ENCODE measurements at regions not wholly inside any gene's neighbourhood (a gene's known extent, or its start where the extent isn't known, plus 50 kb on each side); places are given as distances from the start of the nearest gene placed in this dataset.
"Not testable (repeated sequence)": the region's sequence is repeated elsewhere in the genome, so short reads cannot be mapped to it uniquely, and the experiment has no call there.

GRCh38 chr5:126137891-126138280 is 285.3 kb upstream of the GRAMD2B start:
- DNase-seq (ENCODE audit: low read depth in 2 of 2), result no peak

DNA sequence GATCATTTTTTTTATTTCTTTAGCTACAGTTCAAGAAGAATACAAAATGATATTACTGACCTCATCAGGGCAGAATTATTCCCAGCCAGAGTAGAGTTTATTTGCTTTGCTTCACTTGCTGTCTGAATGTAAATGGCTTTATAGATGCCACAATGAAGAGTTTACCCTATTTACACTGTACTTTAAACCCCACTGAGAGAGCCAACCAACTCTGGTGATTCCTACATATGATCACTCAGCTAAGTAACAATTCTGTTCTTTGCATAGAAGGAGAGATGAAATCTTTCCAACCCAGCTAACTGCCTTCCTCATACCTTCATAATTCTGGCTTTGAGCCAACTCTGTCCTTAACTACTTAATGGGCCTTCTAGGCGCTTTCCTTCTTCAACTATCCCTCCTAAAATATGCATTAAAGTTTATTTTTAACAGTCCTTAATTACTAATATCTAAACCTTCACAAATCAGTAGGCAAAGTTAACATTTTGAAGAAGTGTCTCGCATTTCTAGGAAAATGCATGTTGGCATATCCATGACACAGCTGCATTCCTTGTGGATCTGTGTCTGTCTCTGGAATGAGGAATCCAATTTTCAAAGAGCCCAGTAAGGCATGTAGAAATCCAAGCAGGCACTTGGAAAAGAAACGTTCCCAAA is 284.8 kb upstream of the GRAMD2B start:
- no peak for DNase-seq (ENCODE audit: low read depth in 2 of 2)

GRCh38 chr5:126139086-126139485 is 284.1 kb upstream of the GRAMD2B start:
- no peak for DNase-seq (ENCODE audit: low read depth in 2 of 2)

DNA sequence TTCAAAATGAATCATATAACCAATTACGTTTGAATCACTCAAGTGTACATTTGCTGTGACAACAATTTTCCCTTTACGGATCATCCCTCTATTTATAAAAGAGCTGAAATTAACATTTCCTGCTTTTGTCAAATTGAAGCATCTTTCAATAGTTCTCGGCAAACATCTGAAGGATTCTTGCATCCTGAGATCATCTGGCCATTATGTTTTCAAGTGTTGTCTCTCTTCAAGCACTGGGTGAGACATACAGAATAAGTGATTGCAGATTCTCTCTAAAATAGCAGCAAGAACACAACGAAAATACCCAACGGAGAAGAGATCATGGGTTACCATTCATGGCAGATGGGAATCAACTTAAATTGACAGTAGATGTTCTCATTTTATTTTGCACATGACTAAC is 283.4 kb upstream of the GRAMD2B start:
- no peak for DNase-seq (ENCODE audit: low read depth in 2 of 2)

DNA sequence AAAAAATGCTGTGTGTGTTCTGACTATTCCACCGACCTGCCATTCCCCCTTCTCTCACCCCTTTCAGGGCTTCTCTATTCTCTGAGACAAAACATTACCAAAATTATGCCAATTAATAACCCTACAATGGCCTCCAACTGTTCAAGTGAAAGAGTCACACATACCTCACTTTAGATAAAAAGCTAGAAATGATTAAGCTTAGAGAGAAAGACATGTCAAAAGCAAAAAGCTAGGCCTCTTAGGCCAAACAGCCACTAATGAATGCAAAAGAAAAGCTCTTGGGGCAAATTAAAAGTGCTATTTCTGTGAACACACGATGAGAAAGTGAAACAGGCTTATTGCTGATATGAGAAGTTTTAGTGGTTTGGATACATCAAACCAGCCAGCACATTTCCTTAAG is 279.6 kb upstream of the GRAMD2B start:
- no peak for DNase-seq (ENCODE audit: low read depth in 2 of 2)

DNA sequence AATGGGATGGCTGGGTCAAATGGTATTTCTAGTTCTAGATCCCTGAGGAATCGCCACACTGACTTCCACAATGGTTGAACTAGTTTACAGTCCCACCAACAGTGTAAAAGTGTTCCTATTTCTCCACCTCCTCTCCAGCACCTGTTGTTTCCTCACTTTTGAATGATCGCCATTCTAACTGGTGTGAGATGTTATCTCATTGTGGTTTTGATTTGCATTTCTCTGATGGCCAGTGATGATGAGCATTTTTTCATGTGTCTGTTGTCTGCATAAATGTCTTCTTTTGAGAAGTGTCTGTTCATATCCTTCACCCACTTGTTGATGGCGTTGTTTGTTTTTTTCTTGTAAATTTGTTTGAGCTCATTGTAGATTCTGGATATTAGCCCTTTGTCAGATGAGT is 272.9 kb upstream of the GRAMD2B start:
- not testable (repeated sequence) for DNase-seq (ENCODE audit: low read depth in 2 of 2)

DNA sequence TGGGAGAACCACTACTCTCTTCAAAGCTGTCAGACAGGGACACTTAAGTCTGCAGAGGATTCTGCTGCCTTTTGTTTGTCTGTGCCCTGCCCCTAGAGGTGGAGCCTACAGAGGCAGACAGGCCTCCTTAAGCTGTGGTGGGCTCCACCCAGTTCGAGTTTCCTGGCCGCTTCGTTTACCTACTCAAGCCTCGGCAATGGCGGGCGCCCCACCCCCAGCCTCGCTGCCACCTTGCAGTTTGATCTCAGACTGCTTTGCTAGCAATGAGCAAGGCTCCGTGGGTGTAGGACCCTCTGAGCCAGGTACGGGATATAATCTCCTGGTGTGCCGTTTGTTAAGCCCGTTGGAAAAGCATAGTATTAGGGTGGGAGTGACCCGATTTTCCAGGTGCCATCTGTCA is 267.9 kb upstream of the GRAMD2B start:
- not testable (repeated sequence) for DNase-seq (ENCODE audit: low read depth in 2 of 2)

GRCh38 chr5:126166368-126166767 is 256.8 kb upstream of the GRAMD2B start:
- no peak for DNase-seq (ENCODE audit: low read depth in 2 of 2)

GRCh38 chr5:126168785-126169184 is 254.4 kb upstream of the GRAMD2B start:
- DNase-seq (ENCODE audit: low read depth in 2 of 2), result no peak

DNA sequence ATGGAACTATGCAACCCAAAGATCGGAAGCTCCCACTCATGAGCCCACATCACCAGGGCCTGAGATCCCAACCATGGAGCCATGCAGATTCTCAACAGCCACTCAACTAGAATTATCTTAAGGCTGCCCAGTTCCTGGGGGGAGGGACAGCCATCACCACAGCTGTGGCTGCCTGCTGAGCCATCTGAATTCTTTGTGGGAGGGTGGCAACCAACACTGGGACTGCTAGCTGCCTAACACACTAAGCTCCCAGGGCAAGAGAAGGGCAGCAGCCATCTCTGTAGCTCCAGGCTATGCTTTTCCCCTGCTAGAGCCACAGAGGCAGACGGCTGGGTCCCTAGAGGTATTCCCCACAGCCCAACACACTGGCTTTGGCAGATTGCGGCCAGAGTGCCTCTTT is 251.3 kb upstream of the GRAMD2B start:
- no peak for DNase-seq (ENCODE audit: low read depth in 2 of 2)

DNA sequence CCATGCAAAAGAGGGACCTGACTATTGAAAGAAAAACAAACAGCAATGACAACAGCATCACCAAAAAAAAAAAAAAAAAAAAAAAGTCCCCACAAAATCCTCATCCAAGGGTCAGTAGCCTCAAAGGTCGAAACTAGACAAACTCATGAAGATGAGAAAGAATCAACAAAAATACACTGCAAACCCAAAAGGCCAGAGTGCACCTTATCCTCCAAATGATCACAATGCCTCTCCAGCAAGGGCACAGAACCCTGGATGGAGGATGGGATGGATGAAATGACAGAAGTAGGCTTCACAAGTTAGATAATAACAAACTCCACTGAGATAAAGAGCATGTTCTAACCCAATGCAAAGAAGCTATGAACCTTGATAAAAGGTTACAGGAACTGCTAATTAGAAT is 250.4 kb upstream of the GRAMD2B start:
- DNase-seq (ENCODE audit: low read depth in 2 of 2), result no peak

DNA sequence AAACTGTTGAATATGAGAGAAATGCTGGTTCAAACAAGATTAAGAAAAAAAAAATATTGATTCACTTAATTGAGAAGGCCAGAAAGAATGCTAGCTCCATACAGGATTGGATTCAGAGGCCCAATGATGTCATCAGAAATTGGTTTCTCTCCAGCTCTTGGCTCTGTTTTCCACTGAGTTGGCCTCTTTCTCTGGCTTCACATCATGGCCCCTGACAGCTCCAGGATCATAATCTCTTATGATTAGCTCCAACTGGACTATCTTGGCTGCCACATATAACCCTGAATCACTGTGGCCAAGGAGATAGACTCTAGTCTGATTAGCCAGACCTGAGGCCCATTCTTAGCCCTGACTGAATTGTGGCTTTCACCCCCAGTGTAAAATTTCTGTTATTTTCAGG is 244.7 kb upstream of the GRAMD2B start:
- DNase-seq (ENCODE audit: low read depth in 2 of 2), result no peak

GRCh38 chr5:126182971-126183695 is 240.1 kb upstream of the GRAMD2B start:
- DNase-seq (ENCODE audit: low read depth in 2 of 2), result no peak

GRCh38 chr5:126184474-126184873 is 238.7 kb upstream of the GRAMD2B start:
- no peak for DNase-seq (ENCODE audit: low read depth in 2 of 2)

DNA sequence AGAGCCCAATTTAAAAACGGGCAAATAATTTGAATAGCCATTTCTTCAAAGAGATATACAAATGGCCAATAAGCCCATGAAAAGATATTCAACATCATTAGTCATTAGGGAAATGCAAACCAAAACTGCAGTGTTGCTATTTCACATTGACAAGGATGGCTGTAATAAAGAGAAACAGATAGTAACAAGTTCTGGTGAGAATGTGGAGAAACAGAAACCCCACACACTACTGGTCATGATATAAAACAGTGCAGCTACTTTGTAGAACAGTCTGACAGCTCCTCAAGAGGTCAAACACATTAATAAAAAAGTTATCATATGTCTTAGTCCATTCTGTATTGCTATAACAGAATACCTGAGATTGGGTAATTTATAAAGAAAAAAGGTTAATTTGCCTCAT is 237.0 kb upstream of the GRAMD2B start:
- DNase-seq (ENCODE audit: low read depth in 2 of 2), result no peak

GRCh38 chr5:126188804-126189203 is 234.4 kb upstream of the GRAMD2B start:
- no peak for DNase-seq (ENCODE audit: low read depth in 2 of 2)

DNA sequence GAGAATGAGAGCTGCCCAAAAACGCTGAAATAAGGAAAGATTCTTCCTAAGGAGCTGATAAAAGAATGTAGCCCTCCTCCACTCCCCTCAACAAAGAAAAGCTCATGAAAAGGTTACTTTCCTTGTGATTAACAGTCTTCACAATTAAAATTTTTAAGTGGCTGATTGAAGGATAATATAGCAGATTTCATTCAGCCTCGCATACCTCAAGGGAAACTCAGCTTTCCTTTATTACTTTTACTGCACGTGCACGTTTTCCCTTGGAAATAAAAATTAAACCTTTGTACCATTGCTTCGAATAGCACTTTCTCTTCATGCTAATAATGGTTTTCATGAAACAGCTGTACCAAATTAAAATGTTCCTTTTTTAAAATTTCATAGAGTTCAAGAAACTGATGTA is 234.0 kb upstream of the GRAMD2B start:
- no peak for DNase-seq (ENCODE audit: low read depth in 2 of 2)

DNA sequence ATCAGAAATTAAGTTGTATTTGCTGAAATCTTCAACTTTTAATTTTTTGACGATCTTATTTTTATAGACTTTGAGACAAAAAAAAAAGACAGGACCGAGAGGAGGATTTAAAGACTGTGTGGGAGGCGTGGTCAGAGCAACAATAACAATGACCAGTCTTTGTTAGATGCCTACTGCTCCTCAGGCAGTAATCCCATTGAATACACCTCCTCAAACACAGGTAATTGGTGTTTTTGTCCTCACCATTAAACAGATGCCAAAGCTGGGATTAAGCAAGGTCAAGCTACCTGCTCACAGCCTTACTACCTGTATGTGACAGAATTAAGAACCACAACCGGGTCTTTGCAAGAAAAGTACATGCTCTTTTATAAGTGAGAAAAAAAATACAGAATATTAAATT is 233.3 kb upstream of the GRAMD2B start:
- no peak for DNase-seq (ENCODE audit: low read depth in 2 of 2)

GRCh38 chr5:126192226-126192625 is 231.0 kb upstream of the GRAMD2B start:
- no peak for DNase-seq (ENCODE audit: low read depth in 2 of 2)

GRCh38 chr5:126195410-126196100 is 227.7 kb upstream of the GRAMD2B start:
- DNase-seq (ENCODE audit: low read depth in 2 of 2), result no peak

- no peak for DNase-seq (ENCODE audit: low read depth in 2 of 2)
Measured at GRCh38 chr5:126198531-126198930, 224.7 kb upstream of the GRAMD2B start.

DNA sequence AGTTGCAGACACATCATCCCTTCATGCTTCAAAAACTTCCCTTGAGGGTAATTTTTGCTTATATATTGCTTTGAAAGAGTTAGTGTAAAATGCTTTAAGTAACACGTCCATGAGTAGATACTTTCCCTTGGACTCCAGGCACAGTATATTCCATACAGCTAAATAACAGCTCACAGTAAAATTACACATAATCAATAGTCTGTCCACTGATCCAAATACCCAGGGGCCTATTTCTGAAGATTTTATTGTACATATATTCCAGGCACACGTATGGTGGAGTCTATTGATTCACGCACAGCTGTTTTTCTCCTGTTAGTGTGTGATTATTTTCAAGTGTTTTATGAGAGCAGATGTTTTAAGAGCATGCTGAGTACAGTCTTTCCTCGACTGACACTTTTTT is 223.7 kb upstream of the GRAMD2B start:
- DNase-seq (ENCODE audit: low read depth in 2 of 2), result no peak

DNA sequence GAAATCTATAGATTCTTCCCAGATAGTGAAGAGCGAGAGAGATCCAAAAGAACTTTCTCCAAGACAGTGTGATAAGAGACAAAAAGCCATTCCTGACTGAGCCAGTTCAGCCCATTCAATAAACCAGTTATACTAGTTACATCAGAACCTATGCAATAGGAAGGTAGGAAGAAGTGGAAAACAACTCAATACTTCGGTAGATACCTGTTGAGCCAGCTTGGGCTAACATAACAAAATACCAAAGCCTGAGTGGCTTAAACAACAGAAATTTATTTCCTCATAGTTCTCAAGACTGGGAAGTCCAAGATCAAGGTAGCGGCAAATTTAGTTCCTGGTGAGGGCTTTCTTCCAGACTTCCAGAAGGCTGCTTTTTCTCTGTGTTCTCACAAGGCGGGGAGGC is 214.5 kb upstream of the GRAMD2B start:
- DNase-seq (ENCODE audit: low read depth in 2 of 2), result no peak
